ENCODE measurements at regions not wholly inside any gene's neighbourhood (a gene's known extent, or its start where the extent isn't known, plus 50 kb on each side); places are given as distances from the start of the nearest gene placed in this dataset.
"Not testable (repeated sequence)": the region's sequence is repeated elsewhere in the genome, so short reads cannot be mapped to it uniquely, and the experiment has no call there.

- Histone ChIP-seq H2AK5ac (ENCODE audit: low read length, severe bottlenecking) (no peak overlapping the region), H2BK120ac (ENCODE audit: low read depth, low read length) (no peak overlapping the region), H3K18ac (ENCODE audit: low read depth in 1 of 2, low read length in 2 of 2) (no peak overlapping the region), H2AFZ (ENCODE audit: low read depth, low read length) (no peak overlapping the region), H3K14ac (ENCODE audit: low read length in 2 of 2) (no peak overlapping the region), H3K9me3 (ENCODE audit: control insufficient read depth, low read length) (no peaks in the 10 kb centered on the region), H3K9ac (ENCODE audit: low read length) (no peak overlapping the region), H3K4me2 (ENCODE audit: low read length, poor library complexity, severe bottlenecking) (no peak overlapping the region), H4K91ac (ENCODE audit: low read length) (no peak overlapping the region), H3K79me1 (replicated peaks; ENCODE audit: low read length, poor library complexity, severe bottlenecking) (no peaks in the 10 kb centered on the region), H3K4ac (ENCODE audit: low read depth in 1 of 2, low read length in 2 of 2) (no peak overlapping the region), H2BK12ac (ENCODE audit: low read length in 2 of 2) (no peak overlapping the region), H2BK5ac (ENCODE audit: low read depth, low read length, poor library complexity, severe bottlenecking) (no peak overlapping the region), H3K4me1 (ENCODE audit: control insufficient read depth, insufficient read depth, low read depth, low read length) (no peaks in the 10 kb centered on the region), H3K23ac (ENCODE audit: low read length in 2 of 2) (no peak overlapping the region), H3K36me3 (ENCODE audit: control insufficient read depth in 1 of 2, insufficient read depth in 2 of 2, low read depth in 1 of 2, low read length in 2 of 2) (no peaks in the 10 kb centered on the region), H3K27me3 (ENCODE audit: control insufficient read depth in 1 of 2, insufficient read depth in 1 of 2, low read length in 2 of 2) (peaks cover 0 to 57% of the 10 kb centered on the region in 2 experiments), H3K4me3 (ENCODE audit: insufficient read depth in 1 of 2, low read depth in 1 of 2, low read length in 2 of 2) (no peak overlapping the region), H2BK15ac (ENCODE audit: low read depth, poor library complexity, severe bottlenecking) (no peak overlapping the region), H4K8ac (ENCODE audit: low read length) (no peak overlapping the region), H3K27ac (ENCODE audit: low read length, poor library complexity, severe bottlenecking) (no peak overlapping the region)
- 44% methylated on average over 2 of the region's 2 CpGs for WGBS
- no peak for DNase-seq
Observed at GRCh38 chr1:94351481-94351880, 66.7 kb upstream of the ABCD3 start.

- no peak overlapping the region for H4K8ac ChIP-seq (ENCODE audit: low read length)
- H3K9me3 ChIP-seq (ENCODE audit: control insufficient read depth, low read length) = no peaks in the 10 kb centered on the region
- H3K79me1 ChIP-seq (replicated peaks; ENCODE audit: low read length, poor library complexity, severe bottlenecking) = no peaks in the 10 kb centered on the region
- no peak overlapping the region for H2AFZ ChIP-seq (ENCODE audit: low read depth, low read length)
- H3K23ac ChIP-seq (ENCODE audit: low read length in 2 of 2) = no peak overlapping the region
- H3K27me3 ChIP-seq (ENCODE audit: control insufficient read depth in 1 of 2, insufficient read depth in 1 of 2, low read length in 2 of 2) = peaks cover 0 to 56% of the 10 kb centered on the region in 2 experiments
- H2BK5ac ChIP-seq (ENCODE audit: low read depth, low read length, poor library complexity, severe bottlenecking) = no peak overlapping the region
- H3K4me3 ChIP-seq (ENCODE audit: insufficient read depth in 1 of 2, low read depth in 1 of 2, low read length in 2 of 2) = no peak overlapping the region
- H2BK12ac ChIP-seq (ENCODE audit: low read length in 2 of 2) = no peak overlapping the region
- WGBS = 9% methylated on average over 1 of the region's 1 CpG
- H3K4me1 ChIP-seq (ENCODE audit: control insufficient read depth, insufficient read depth, low read depth, low read length) = no peaks in the 10 kb centered on the region
- no peak overlapping the region for H4K91ac ChIP-seq (ENCODE audit: low read length)
- H2AK5ac ChIP-seq (ENCODE audit: low read length, severe bottlenecking) = no peak overlapping the region
- H3K14ac ChIP-seq (ENCODE audit: low read length in 2 of 2) = no peak overlapping the region
- DNase-seq = no peak
- H3K4ac ChIP-seq (ENCODE audit: low read depth in 1 of 2, low read length in 2 of 2) = no peak overlapping the region
- H3K27ac ChIP-seq (ENCODE audit: low read length, poor library complexity, severe bottlenecking) = no peak overlapping the region
- no peak overlapping the region for H3K4me2 ChIP-seq (ENCODE audit: low read length, poor library complexity, severe bottlenecking)
- H2BK120ac ChIP-seq (ENCODE audit: low read depth, low read length) = no peak overlapping the region
- H3K9ac ChIP-seq (ENCODE audit: low read length) = no peak overlapping the region
- H3K18ac ChIP-seq (ENCODE audit: low read depth in 1 of 2, low read length in 2 of 2) = no peak overlapping the region
- no peaks in the 10 kb centered on the region for H3K36me3 ChIP-seq (ENCODE audit: control insufficient read depth in 1 of 2, insufficient read depth in 2 of 2, low read depth in 1 of 2, low read length in 2 of 2)
- no peak overlapping the region for H2BK15ac ChIP-seq (ENCODE audit: low read depth, poor library complexity, severe bottlenecking)
Observed at GRCh38 chr1:94350350-94350924, 67.8 kb upstream of the ABCD3 start.

DNA sequence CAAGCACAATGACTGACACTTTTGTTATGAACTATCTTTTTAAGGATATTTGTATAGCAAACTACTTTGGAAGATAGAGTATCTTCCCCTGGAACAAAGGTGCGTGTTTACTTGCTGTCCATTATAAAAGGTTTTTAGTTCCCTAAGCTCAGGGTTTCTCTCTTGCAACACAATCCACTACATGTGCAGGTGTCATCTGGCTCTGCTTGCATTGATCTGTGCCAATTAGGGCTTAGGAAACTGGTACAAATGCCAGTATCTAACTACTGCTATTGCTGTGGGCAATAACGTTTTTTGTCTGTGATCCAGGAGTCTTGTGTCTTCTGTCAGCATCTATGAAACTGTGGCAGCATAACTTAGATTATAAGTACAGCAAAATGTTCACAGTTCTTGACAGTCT, 68.3 kb upstream of the ABCD3 start:
- Histone ChIP-seq H3K4me2 (ENCODE audit: low read length, poor library complexity, severe bottlenecking) (no peak overlapping the region), H3K9ac (ENCODE audit: low read length) (no peak overlapping the region), H2BK120ac (ENCODE audit: low read depth, low read length) (no peak overlapping the region), H2AK5ac (ENCODE audit: low read length, severe bottlenecking) (no peak overlapping the region), H3K27me3 (ENCODE audit: control insufficient read depth in 1 of 2, insufficient read depth in 1 of 2, low read length in 2 of 2) (peaks cover 0 to 53% of the 10 kb centered on the region in 2 experiments), H3K14ac (ENCODE audit: low read length in 2 of 2) (no peak overlapping the region), H4K8ac (ENCODE audit: low read length) (no peak overlapping the region), H2BK15ac (ENCODE audit: low read depth, poor library complexity, severe bottlenecking) (no peak overlapping the region), H3K18ac (ENCODE audit: low read depth in 1 of 2, low read length in 2 of 2) (no peak overlapping the region), H3K4me1 (ENCODE audit: control insufficient read depth, insufficient read depth, low read depth, low read length) (no peaks in the 10 kb centered on the region), H3K36me3 (ENCODE audit: control insufficient read depth in 1 of 2, insufficient read depth in 2 of 2, low read depth in 1 of 2, low read length in 2 of 2) (no peaks in the 10 kb centered on the region), H3K27ac (ENCODE audit: low read length, poor library complexity, severe bottlenecking) (no peak overlapping the region), H4K91ac (ENCODE audit: low read length) (no peak overlapping the region), H3K9me3 (ENCODE audit: control insufficient read depth, low read length) (no peaks in the 10 kb centered on the region), H3K23ac (ENCODE audit: low read length in 2 of 2) (no peak overlapping the region), H3K4me3 (ENCODE audit: insufficient read depth in 1 of 2, low read depth in 1 of 2, low read length in 2 of 2) (no peak overlapping the region), H2BK5ac (ENCODE audit: low read depth, low read length, poor library complexity, severe bottlenecking) (no peak overlapping the region), H2AFZ (ENCODE audit: low read depth, low read length) (no peak overlapping the region), H2BK12ac (ENCODE audit: low read length in 2 of 2) (no peak overlapping the region), H3K79me1 (replicated peaks; ENCODE audit: low read length, poor library complexity, severe bottlenecking) (no peaks in the 10 kb centered on the region), H3K4ac (ENCODE audit: low read depth in 1 of 2, low read length in 2 of 2) (no peak overlapping the region)
- WGBS = 90% methylated on average over 2 of the region's 2 CpGs
- DNase-seq = no peak

- no CpG with 5 or more reads among the region's 2 CpGs for WGBS
- H3K18ac ChIP-seq (ENCODE audit: low read depth in 1 of 2, low read length in 2 of 2); H3K79me1 ChIP-seq (replicated peaks; ENCODE audit: low read length, poor library complexity, severe bottlenecking); H2BK12ac ChIP-seq (ENCODE audit: low read length in 2 of 2); H3K4me2 ChIP-seq (ENCODE audit: low read length, poor library complexity, severe bottlenecking); H3K14ac ChIP-seq (ENCODE audit: low read length in 2 of 2); H2AFZ ChIP-seq (ENCODE audit: low read depth, low read length); H4K91ac ChIP-seq (ENCODE audit: low read length); H3K9me3 ChIP-seq (ENCODE audit: control insufficient read depth, low read length); H2AK5ac ChIP-seq (ENCODE audit: low read length, severe bottlenecking); H2BK15ac ChIP-seq (ENCODE audit: low read depth, poor library complexity, severe bottlenecking); DNase-seq; H2BK120ac ChIP-seq (ENCODE audit: low read depth, low read length); H2BK5ac ChIP-seq (ENCODE audit: low read depth, low read length, poor library complexity, severe bottlenecking); H3K4me1 ChIP-seq (ENCODE audit: control insufficient read depth, insufficient read depth, low read depth, low read length); H3K4ac ChIP-seq (ENCODE audit: low read depth in 1 of 2, low read length in 2 of 2); H3K9ac ChIP-seq (ENCODE audit: low read length); H3K27ac ChIP-seq (ENCODE audit: low read length, poor library complexity, severe bottlenecking); H3K4me3 ChIP-seq (ENCODE audit: insufficient read depth in 1 of 2, low read depth in 1 of 2, low read length in 2 of 2); H3K23ac ChIP-seq (ENCODE audit: low read length in 2 of 2); H4K8ac ChIP-seq (ENCODE audit: low read length); H3K36me3 ChIP-seq (ENCODE audit: control insufficient read depth in 1 of 2, insufficient read depth in 2 of 2, low read depth in 1 of 2, low read length in 2 of 2): not testable (repeated sequence)
- peaks cover 0 to 43% of the 10 kb centered on the region in 2 experiments for H3K27me3 ChIP-seq (ENCODE audit: control insufficient read depth in 1 of 2, insufficient read depth in 1 of 2, low read length in 2 of 2)
Observed at GRCh38 chr1:94348386-94348785, 69.8 kb upstream of the ABCD3 start.

Data from mesenchymal stem cell (in vitro differentiated cells and primary cell).